H9 (cell line): ENCODE measurements at regions not wholly inside any gene's neighbourhood (a gene's known extent, or its start where the extent isn't known, plus 50 kb on each side); places are given as distances from the start of the nearest gene placed in this dataset.
"Not testable (repeated sequence)": the region's sequence is repeated elsewhere in the genome, so short reads cannot be mapped to it uniquely, and the experiment has no call there.

Experiments used
- DNase-seq: peaks from one replicate; pipeline ENCODE4 v3.0.0-alpha.2; 2017
- H2AFZ ChIP-seq: one replicate; pipeline ENCODE4 v1.6.1; 2013; ENCODE audit warnings: mild to moderate bottlenecking, low read length, control low read depth, moderate library complexity
- H2AK5ac ChIP-seq: 2 replicates; pipeline ENCODE4 v1.6.1; 2013; ENCODE audit warnings: low read length, control low read depth, mixed read lengths; ENCODE audit not compliant: insufficient read length
- H2BK120ac ChIP-seq: one replicate; pipeline ENCODE4 v1.6.1; 2013; ENCODE audit warnings: low read depth, mild to moderate bottlenecking, low read length, control low read depth, inconsistent platforms; ENCODE audit not compliant: poor library complexity, severe bottlenecking
- H2BK12ac ChIP-seq: 2 replicates; pipeline ENCODE4 v1.6.1; 2013; ENCODE audit warnings: low read length, control low read depth, mixed read lengths, low read depth; ENCODE audit not compliant: insufficient read length
- H2BK15ac ChIP-seq: 2 replicates; pipeline ENCODE4 v1.6.1; 2013; ENCODE audit warnings: low read depth, low read length, control low read depth
- H2BK20ac ChIP-seq: one replicate; pipeline ENCODE4 v1.6.1; 2013; ENCODE audit warnings: low read depth, mild to moderate bottlenecking, low read length, control low read depth, inconsistent platforms; ENCODE audit not compliant: poor library complexity, severe bottlenecking
- H2BK5ac ChIP-seq: 2 replicates; pipeline ENCODE4 v1.6.1; 2013; ENCODE audit warnings: low read length, control low read depth, mixed read lengths; ENCODE audit not compliant: insufficient read length
- H3K14ac ChIP-seq: 2 replicates; pipeline ENCODE4 v1.6.1; 2013; ENCODE audit warnings: low read length, control low read depth; ENCODE audit not compliant: insufficient read depth
- H3K18ac ChIP-seq: 2 replicates; pipeline ENCODE4 v1.6.1; 2013; ENCODE audit warnings: low read depth, mild to moderate bottlenecking, mixed read lengths, low read length, control low read depth; ENCODE audit not compliant: insufficient read length
- H3K23ac ChIP-seq: 2 replicates; pipeline ENCODE4 v1.6.1; 2013; ENCODE audit warnings: low read length, control low read depth, mixed read lengths, low read depth; ENCODE audit not compliant: insufficient read length
- H3K23me2 ChIP-seq: 2 replicates; pipeline ENCODE4 v1.6.1; 2013; ENCODE audit warnings: low read depth, mild to moderate bottlenecking, mixed read lengths, low read length, control low read depth; ENCODE audit not compliant: insufficient read length, poor library complexity, severe bottlenecking
- H3K27ac ChIP-seq: 2 replicates; pipeline ENCODE4 v1.5.1; 2013; ENCODE audit warnings: low read length, control low read depth, mixed read lengths, low read depth; ENCODE audit not compliant: insufficient read length
- H3K27me3 ChIP-seq: 2 replicates; pipeline ENCODE4 v1.6.1; 2013; ENCODE audit warnings: low read length, control low read depth, inconsistent platforms; ENCODE audit not compliant: insufficient read depth
- H3K4ac ChIP-seq: 2 replicates; pipeline ENCODE4 v1.6.1; 2013; ENCODE audit warnings: low read depth, mild to moderate bottlenecking, control low read depth, inconsistent platforms, low read length, moderate library complexity
- H3K4me1 ChIP-seq: 2 replicates; pipeline ENCODE4 v1.6.1; 2013; ENCODE audit warnings: low read length, control low read depth, inconsistent platforms; ENCODE audit not compliant: insufficient read depth
- H3K4me2 ChIP-seq: 2 replicates; pipeline ENCODE4 v1.6.1; 2013; ENCODE audit warnings: low read length, control low read depth, mixed read lengths; ENCODE audit not compliant: insufficient read length, insufficient read depth
- H3K56ac ChIP-seq: 2 replicates; pipeline ENCODE4 v1.6.1; 2013; ENCODE audit warnings: low read depth, mild to moderate bottlenecking, mixed read lengths, low read length, control low read depth; ENCODE audit not compliant: insufficient read length
- H3K79me1 ChIP-seq: 2 replicates; pipeline ENCODE4 v1.6.1; 2013; ENCODE audit warnings: low read depth, mild to moderate bottlenecking, moderate library complexity, low read length, control low read depth, inconsistent platforms; ENCODE audit not compliant: insufficient read depth, poor library complexity, severe bottlenecking
- H3K79me2 ChIP-seq: 2 replicates; pipeline ENCODE4 v1.6.1; 2013; ENCODE audit warnings: low read length, control low read depth, inconsistent platforms; ENCODE audit not compliant: insufficient read depth
- H3K9ac ChIP-seq: 2 replicates; pipeline ENCODE4 v1.6.1; 2013; ENCODE audit warnings: low read length, control low read depth, mixed read lengths; ENCODE audit not compliant: insufficient read length; ENCODE audit errors: extremely low read depth
- H3K9me3 ChIP-seq: one replicate; pipeline ENCODE4 v1.6.1; 2013; ENCODE audit warnings: low read depth, low read length, inconsistent platforms; ENCODE audit not compliant: control insufficient read depth
- H3T11ph ChIP-seq: one replicate; pipeline ENCODE4 v1.6.1; 2013; ENCODE audit warnings: mild to moderate bottlenecking, low read length, control low read depth, inconsistent platforms
- H4K20me1 ChIP-seq: one replicate; pipeline ENCODE4 v1.6.1; 2013; ENCODE audit not compliant: control insufficient read depth, insufficient read length, insufficient read depth
- H4K5ac ChIP-seq: 2 replicates; pipeline ENCODE4 v1.6.1; 2013; ENCODE audit warnings: low read depth, mild to moderate bottlenecking, mixed read lengths, low read length, control low read depth; ENCODE audit not compliant: insufficient read length
- H4K8ac ChIP-seq: replicated peaks from 2 replicates; pipeline ENCODE4 v1.6.1; 2013; ENCODE audit warnings: low read length, control low read depth, mixed read lengths, low read depth; ENCODE audit not compliant: insufficient read length
- H4K91ac ChIP-seq: 2 replicates; pipeline ENCODE4 v1.6.1; 2013; ENCODE audit warnings: low read depth, mild to moderate bottlenecking, moderate library complexity, mixed read lengths, low read length, control low read depth; ENCODE audit not compliant: insufficient read length
- H3K27ac Mint-ChIP-seq, 3 experiments: 2 replicates in 2 of 3; 3 replicates in 1 of 3; pipeline ENCODE4 v1.8.0; 2020 to 2021; ENCODE audit warnings: mixed read lengths in 3 of 3, mild to moderate bottlenecking in 1 of 3, moderate library complexity in 1 of 3
- H3K27me3 Mint-ChIP-seq: 2 replicates; pipeline ENCODE4 v1.8.0; 2021; ENCODE audit warnings: low read depth, mild to moderate bottlenecking, moderate library complexity, mixed read lengths
- H3K36me3 Mint-ChIP-seq, 3 experiments: 2 replicates in 2 of 3; 3 replicates in 1 of 3; pipeline ENCODE4 v1.8.0; 2020 to 2021; ENCODE audit warnings: low read depth in 3 of 3, mixed read lengths in 3 of 3; ENCODE audit not compliant: insufficient read depth in 1 of 3
- H3K4me1 Mint-ChIP-seq, 2 experiments: 2 replicates each; pipeline ENCODE4 v1.8.0; 2020; ENCODE audit warnings: mixed read lengths in 2 of 2
- H3K4me3 Mint-ChIP-seq, 2 experiments: 2 replicates in 1 of 2; 3 replicates in 1 of 2; pipeline ENCODE4 v1.8.0; 2020 to 2021; ENCODE audit warnings: mild to moderate bottlenecking in 2 of 2, mixed read lengths in 2 of 2, moderate library complexity in 1 of 2
- H3K9me3 Mint-ChIP-seq, 2 experiments: 2 replicates in 1 of 2; 3 replicates in 1 of 2; pipeline ENCODE4 v1.8.0; 2020; ENCODE audit warnings: mild to moderate bottlenecking in 2 of 2, mixed read lengths in 2 of 2, moderate library complexity in 1 of 2
- CTCF ChIP-seq: fragments of 200-600 bp; sonication (generic); conservative IDR thresholded peaks from 3 replicates; pipeline ENCODE4 v1.8.0; 2021; ENCODE audit warnings: antibody characterized with exemption, mild to moderate bottlenecking
- WGBS: extraction: QIAGEN DNeasy Blood & Tissue Kit; methylation state at CpG from one replicate; pipeline ENCODE4 v1.1.7; 2013; ENCODE audit warnings: missing lambda C conversion rate, low lambda C conversion rate, mixed read lengths; ENCODE audit not compliant: insufficient read length; ENCODE audit errors: extremely low coverage; 5-methylcytosine and 5-hydroxymethylcytosine counted together

GRCh38 chr7:8343556-8343955 lies 81.6 kb upstream of the ICA1 start:
- Histone ChIP-seq H2BK20ac (no peak overlapping the region), H2AK5ac (no peak overlapping the region), H3K9ac (no peak overlapping the region), H3K14ac (no peak overlapping the region), H3K79me2 (no peaks in the 10 kb centered on the region), H4K8ac (no peak overlapping the region), H2BK120ac (no peak overlapping the region), H3K4me2 (no peak overlapping the region), H3K23ac (no peak overlapping the region), H3K56ac (no peak overlapping the region), H3K23me2 (no peaks in the 10 kb centered on the region), H2BK5ac (no peak overlapping the region), H3K27me3 (no peaks in the 10 kb centered on the region), H3K79me1 (no peaks in the 10 kb centered on the region), H3K18ac (no peak overlapping the region), H3K4me1 (no peaks in the 10 kb centered on the region), H4K91ac (no peak overlapping the region), H4K20me1 (no peaks in the 10 kb centered on the region), H2BK12ac (no peak overlapping the region), H2BK15ac (no peak overlapping the region), H2AFZ (no peak overlapping the region), H3T11ph (no peak overlapping the region), H3K27ac (no peak overlapping the region), H3K9me3 (no peaks in the 10 kb centered on the region), H4K5ac (no peak overlapping the region), H3K4ac (no peak overlapping the region)
- H3K36me3 Mint-ChIP-seq, result peaks cover 22 to 28% (median 27%) of the 10 kb centered on the region in 3 experiments
- no peak overlapping the region for H3K27ac Mint-ChIP-seq
- H3K27me3 Mint-ChIP-seq, result no peaks in the 10 kb centered on the region
- peaks cover 4 to 10% of the 10 kb centered on the region in 2 experiments for H3K4me1 Mint-ChIP-seq
- no peak for DNase-seq
- WGBS, result no CpG with 5 or more reads among the region's 5 CpGs
- H3K9me3 Mint-ChIP-seq, result peaks cover 24 to 25% of the 10 kb centered on the region in 2 experiments
- H3K4me3 Mint-ChIP-seq, result no peak overlapping the region
- no peak for TF ChIP-seq CTCF

- H3K27ac Mint-ChIP-seq, H2AK5ac ChIP-seq, H4K91ac ChIP-seq, H3K9ac ChIP-seq, H3T11ph ChIP-seq, H3K4ac ChIP-seq, H3K4me3 Mint-ChIP-seq, H3K23ac ChIP-seq, H3K9me3 ChIP-seq, H3K14ac ChIP-seq, H2BK20ac ChIP-seq, H3K4me1 Mint-ChIP-seq, H3K18ac ChIP-seq, DNase-seq, H4K20me1 ChIP-seq, H2BK15ac ChIP-seq, H3K27ac ChIP-seq, H3K27me3 ChIP-seq, H3K23me2 ChIP-seq, H3K79me2 ChIP-seq, H2BK12ac ChIP-seq, H3K4me2 ChIP-seq, H3K79me1 ChIP-seq, H4K8ac ChIP-seq, H3K27me3 Mint-ChIP-seq, H2BK5ac ChIP-seq, H2AFZ ChIP-seq, H4K5ac ChIP-seq, H3K56ac ChIP-seq, H2BK120ac ChIP-seq, H3K4me1 ChIP-seq: not testable (repeated sequence)
- peaks cover 24 to 31% of the 10 kb centered on the region in 2 experiments for H3K9me3 Mint-ChIP-seq
- H3K36me3 Mint-ChIP-seq, result peaks cover 24 to 35% (median 28%) of the 10 kb centered on the region in 3 experiments
- WGBS, result no CpG with 5 or more reads among the region's 2 CpGs
Observed at GRCh38 chr7:8347395-8347794, 85.4 kb upstream of the ICA1 start.
